Peyer's patch (tissue), 4 donors: ENCODE measurements at regions not wholly inside any gene's neighbourhood (a gene's known extent, or its start where the extent isn't known, plus 50 kb on each side); places are given as distances from the start of the nearest gene placed in this dataset.

Experiments
- DNase-seq, 3 donors: peaks; one replicate each; pipeline ENCODE4 v3.0.0-alpha.2; 2017 to 2019
- H3K27ac ChIP-seq, 4 donors: fragments of 200-600 bp; sonication (generic); one replicate each; pipeline ENCODE4 v1.5.1; 2016 to 2019
- H3K27me3 ChIP-seq, 2 donors: fragments of 200-600 bp; sonication (generic); one replicate each; pipeline ENCODE4 v1.5.1; 2019
- H3K36me3 ChIP-seq, 3 donors: fragments of 200-600 bp; sonication (generic); one replicate each; pipeline ENCODE4 v1.5.1; 2016 to 2019
- H3K4me1 ChIP-seq, 4 donors: fragments of 200-600 bp; sonication (generic); one replicate each; pipeline ENCODE4 v1.5.1; 2016 to 2019
- H3K4me3 ChIP-seq, 4 donors: fragments of 200-600 bp; sonication (generic); 1 replicate in 3 of 4; 2 replicates in 1 of 4; pipeline ENCODE4 v1.5.1; 2016 to 2019; ENCODE audit warnings: mild to moderate bottlenecking in 1 of 4
- H3K9me3 ChIP-seq, 4 donors: fragments of 200-600 bp; sonication (generic); one replicate each; pipeline ENCODE4 v1.5.1; 2016 to 2019; ENCODE audit warnings: mild to moderate bottlenecking in 1 of 4
- CTCF ChIP-seq, 6 experiments: fragments of 450-650 bp in 4 of 6; fragments of 200-600 bp in 2 of 6; sonication (generic) in 1 of 6; IDR thresholded peaks; one replicate each; pipeline ENCODE4 v1.5.1; 2017 to 2019; ENCODE audit warnings: antibody characterized with exemption in 6 of 6, mild to moderate bottlenecking in 3 of 6, moderate library complexity in 1 of 6
- POLR2A ChIP-seq, 2 donors: fragments of 450-650 bp; IDR thresholded peaks; one replicate each; pipeline ENCODE4 v1.5.1; 2017; ENCODE audit warnings: antibody characterized with exemption in 2 of 2, mild to moderate bottlenecking in 2 of 2, moderate library complexity in 2 of 2

- no peak overlapping the region for H3K4me3 ChIP-seq
- H3K36me3 ChIP-seq: no peaks in the 10 kb centered on the region
- no peak for DNase-seq
- no peak overlapping the region for H3K27ac ChIP-seq
- no peak for TF ChIP-seq POLR2A (IDR thresholded peaks at IDR 0.05)
- no peak for TF ChIP-seq CTCF (IDR thresholded peaks at IDR 0.05)
- no peaks in the 10 kb centered on the region for H3K9me3 ChIP-seq
- no peaks in the 10 kb centered on the region for H3K4me1 ChIP-seq
- H3K27me3 ChIP-seq: no peaks in the 10 kb centered on the region
Measured at GRCh38 chr7:89998554-89998953, 155.7 kb upstream of the STEAP1 start.

- H3K4me1 ChIP-seq: no peaks in the 10 kb centered on the region
Measured at GRCh38 chr7:90005836-90006235, 148.4 kb upstream of the STEAP1 start.

GRCh38 chr7:90007001-90007654, 147.1 kb upstream of the STEAP1 start:
- H3K27me3 ChIP-seq: no peaks in the 10 kb centered on the region
- H3K4me3 ChIP-seq: no peak overlapping the region
- no peaks in the 10 kb centered on the region for H3K36me3 ChIP-seq
- no peaks in the 10 kb centered on the region for H3K4me1 ChIP-seq
- DNase-seq: no peak
- H3K27ac ChIP-seq: no peak overlapping the region
- no peak for TF ChIP-seq POLR2A (IDR thresholded peaks at IDR 0.05)
- no peaks in the 10 kb centered on the region for H3K9me3 ChIP-seq

More at GRCh38 chr7:90005836-90006235, 148.4 kb upstream of the STEAP1 start:
- no peak overlapping the region for H3K27ac ChIP-seq
- DNase-seq: no peak
- no peak for TF ChIP-seq CTCF (IDR thresholded peaks at IDR 0.05)
- no peak for TF ChIP-seq POLR2A (IDR thresholded peaks at IDR 0.05)
- H3K9me3 ChIP-seq: no peaks in the 10 kb centered on the region
- H3K36me3 ChIP-seq: no peaks in the 10 kb centered on the region
- H3K4me3 ChIP-seq: no peak overlapping the region
- no peaks in the 10 kb centered on the region for H3K27me3 ChIP-seq

- no peaks in the 10 kb centered on the region for H3K27me3 ChIP-seq
- no peak for TF ChIP-seq CTCF (IDR thresholded peaks at IDR 0.05)
- no peak for TF ChIP-seq POLR2A (IDR thresholded peaks at IDR 0.05)
- H3K36me3 ChIP-seq: no peaks in the 10 kb centered on the region
- no peaks in the 10 kb centered on the region for H3K4me1 ChIP-seq
- H3K4me3 ChIP-seq: no peak overlapping the region
- H3K9me3 ChIP-seq: no peaks in the 10 kb centered on the region
- DNase-seq: no peak
- H3K27ac ChIP-seq: no peak overlapping the region
Measured at GRCh38 chr7:90007831-90008230, 146.4 kb upstream of the STEAP1 start.

GRCh38 chr7:90022213-90022612, 132.1 kb upstream of the STEAP1 start:
- DNase-seq: no peak
- Histone ChIP-seq H3K4me1 (no peaks in the 10 kb centered on the region), H3K4me3 (no peak overlapping the region), H3K36me3 (no peaks in the 10 kb centered on the region), H3K27ac (no peak overlapping the region), H3K27me3 (no peaks in the 10 kb centered on the region), H3K9me3 (no peaks in the 10 kb centered on the region)
- TF ChIP-seq POLR2A (IDR thresholded peaks at IDR 0.05) (no peak), CTCF (IDR thresholded peaks at IDR 0.05) (no peak)

- DNase-seq: no peak
- no peak for TF ChIP-seq CTCF (IDR thresholded peaks at IDR 0.05)
- no peak for TF ChIP-seq POLR2A (IDR thresholded peaks at IDR 0.05)
- H3K27me3 ChIP-seq: no peaks in the 10 kb centered on the region
- no peaks in the 10 kb centered on the region for H3K4me1 ChIP-seq
- no peak overlapping the region for H3K4me3 ChIP-seq
- H3K36me3 ChIP-seq: no peaks in the 10 kb centered on the region
- H3K27ac ChIP-seq: no peak overlapping the region
- H3K9me3 ChIP-seq: no peaks in the 10 kb centered on the region
Measured at GRCh38 chr7:90025771-90026170, 128.5 kb upstream of the STEAP1 start.
